CD4-positive, alpha-beta T cell (primary cell): ENCODE measurements at regions not wholly inside any gene's neighbourhood (a gene's known extent, or its start where the extent isn't known, plus 50 kb on each side); places are given as distances from the start of the nearest gene placed in this dataset.

Experiments
- ATAC-seq: fragments of 200-7000 bp; cut with Tn5 transposase; one replicate; pipeline ENCODE4 v1.10.0; 2022; ENCODE audit warnings: mild to moderate bottlenecking; ENCODE audit not compliant: poor library complexity
- CTCF ChIA-PET: fragments of 350-600 bp; sonication (Branson Sonifier 250); formaldehyde crosslinking; loops from one replicate; lab custom pipeline; 2021; ENCODE audit warnings: antibody characterized with exemption, inconsistent platforms; lab: Charles Lee
- POLR2A ChIA-PET: fragments of 350-600 bp; sonication (Branson Sonifier 250); formaldehyde crosslinking; loops from one replicate; lab custom pipeline; 2021; ENCODE audit warnings: antibody characterized with exemption, inconsistent platforms; lab: Charles Lee
- DNase-seq, 14 experiments: peaks; one replicate each; pipeline ENCODE4 v3.0.0-alpha.2; 2013 to 2020; ENCODE audit warnings: mixed read lengths in 2 of 14
- H3K27ac ChIP-seq, 2 donors: one replicate each; pipeline versions ENCODE4 v1.5.1 to v1.7.0; 2013; ENCODE audit warnings: low read length in 2 of 2, low read depth in 1 of 2, mild to moderate bottlenecking in 1 of 2
- H3K27me3 ChIP-seq, 2 experiments: 1 replicate in 1 of 2; 2 replicates in 1 of 2; pipeline versions ENCODE4 v1.6.1 to v1.7.0; 2013; ENCODE audit warnings: low read length in 2 of 2, control low read depth in 1 of 2, mild to moderate bottlenecking in 1 of 2, moderate library complexity in 1 of 2; ENCODE audit not compliant: insufficient read depth in 2 of 2, control insufficient read depth in 1 of 2
- H3K36me3 ChIP-seq: one replicate; pipeline ENCODE4 v1.6.1; 2013; ENCODE audit warnings: low read length, control low read depth; ENCODE audit not compliant: insufficient read depth
- H3K4me1 ChIP-seq: one replicate; pipeline ENCODE4 v1.6.1; 2013; ENCODE audit warnings: low read length, control low read depth; ENCODE audit not compliant: insufficient read depth
- H3K4me3 ChIP-seq: one replicate; pipeline ENCODE4 v1.5.1; 2013; ENCODE audit warnings: mild to moderate bottlenecking, low read length, moderate library complexity
- H3K9me3 ChIP-seq, 2 experiments: 1 replicate in 1 of 2; 2 replicates in 1 of 2; pipeline versions ENCODE4 v1.6.1 to v1.7.0; 2013; ENCODE audit warnings: low read length in 2 of 2, mild to moderate bottlenecking in 2 of 2, control low read depth in 1 of 2, moderate library complexity in 1 of 2; ENCODE audit not compliant: control insufficient read depth in 1 of 2, insufficient read depth in 1 of 2
- H3K27ac Mint-ChIP-seq: one replicate; pipeline ENCODE4 v1.8.0; 2020; ENCODE audit warnings: mixed read lengths
- H3K27me3 Mint-ChIP-seq: one replicate; pipeline ENCODE4 v1.8.0; 2021; ENCODE audit warnings: mixed read lengths
- H3K36me3 Mint-ChIP-seq: one replicate; pipeline ENCODE4 v1.8.0; 2021; ENCODE audit warnings: low read depth, mixed read lengths
- H3K4me1 Mint-ChIP-seq: one replicate; pipeline ENCODE4 v1.8.0; 2021; ENCODE audit warnings: low read depth, mixed read lengths
- H3K4me3 Mint-ChIP-seq: one replicate; pipeline ENCODE4 v1.8.0; 2020; ENCODE audit warnings: mild to moderate bottlenecking, mixed read lengths
- H3K9me3 Mint-ChIP-seq: one replicate; pipeline ENCODE4 v1.8.0; 2020; ENCODE audit warnings: mixed read lengths
- CTCF ChIP-seq: fragments of 200-600 bp; IDR thresholded peaks from one replicate; pipeline ENCODE4 v1.8.0; 2022; ENCODE audit warnings: antibody characterized with exemption, mild to moderate bottlenecking
- intact Hi-C, 2 experiments: fragments of 100-400 bp; cut with DNase I in 1 of 2; cut with micrococcal nuclease in 1 of 2; formaldehyde crosslinking; loops; one replicate each; pipeline versions ENCODE4 v1.15.1 to v1.9.0; 2023 to 2025; cut with DNase I, micrococcal nuclease

- Mint-ChIP-seq H3K36me3 (no peaks in the 10 kb centered on the region), H3K4me1 (no peaks in the 10 kb centered on the region), H3K9me3 (no peaks in the 10 kb centered on the region), H3K27ac (no peak overlapping the region), H3K27me3 (peaks cover 7% of the 10 kb centered on the region), H3K4me3 (no peak overlapping the region)
- H3K4me1 ChIP-seq, result no peaks in the 10 kb centered on the region
- intact Hi-C loops, result loop anchor here (1.0 to 10.0 kb wide), 5 partner anchors 171 to 581 kb away; no protein-coding TSS in a partner anchor
- H3K27ac ChIP-seq, result no peak overlapping the region
- H3K36me3 ChIP-seq, result no peaks in the 10 kb centered on the region
- ATAC-seq (peak; percentile 44), DNase-seq (peak in 3 of 14 experiments; percentile 13 to 37 (median 23))
- CTCF ChIA-PET, result no interaction called here
- no peaks in the 10 kb centered on the region for H3K27me3 ChIP-seq
- POLR2A ChIA-PET, result no interaction called here
- H3K4me3 ChIP-seq, result no peak overlapping the region
- TF ChIP-seq CTCF, result peak; percentile 45
- no peaks in the 10 kb centered on the region for H3K9me3 ChIP-seq
These were observed 100.8 kb upstream of the ATP5MC3 start for GRCh38 chr2:175282300-175282699.

GRCh38 chr2:175277772-175278171 is 96.3 kb upstream of the ATP5MC3 start:
- Mint-ChIP-seq H3K27ac (no peak overlapping the region), H3K4me3 (no peak overlapping the region), H3K4me1 (no peaks in the 10 kb centered on the region), H3K9me3 (no peaks in the 10 kb centered on the region), H3K36me3 (no peaks in the 10 kb centered on the region), H3K27me3 (peaks cover 5% of the 10 kb centered on the region)
- intact Hi-C loops, result no loop called here
- no peaks in the 10 kb centered on the region for H3K36me3 ChIP-seq
- TF ChIP-seq CTCF, result no peak
- DNase-seq (no peak), ATAC-seq (no peak)
- no peaks in the 10 kb centered on the region for H3K9me3 ChIP-seq
- H3K4me3 ChIP-seq, result no peak overlapping the region
- H3K27ac ChIP-seq, result no peak overlapping the region
- H3K27me3 ChIP-seq, result peaks cover 0 to 4% of the 10 kb centered on the region in 2 experiments
- CTCF ChIA-PET, result no interaction called here
- POLR2A ChIA-PET, result no interaction called here
- no peaks in the 10 kb centered on the region for H3K4me1 ChIP-seq

GRCh38 chr2:175275539-175275938 is 94.0 kb upstream of the ATP5MC3 start:
- Mint-ChIP-seq H3K27me3 (peaks cover 12% of the 10 kb centered on the region), H3K36me3 (no peaks in the 10 kb centered on the region), H3K27ac (no peak overlapping the region), H3K4me3 (no peak overlapping the region), H3K9me3 (no peaks in the 10 kb centered on the region), H3K4me1 (no peaks in the 10 kb centered on the region)
- CTCF ChIA-PET, result interaction anchor here (1.4 kb wide), 1 partner anchor 12 kb away, joined by 3 read pairs; no protein-coding TSS in a partner anchor
- TF ChIP-seq CTCF, result no peak
- Histone ChIP-seq H3K27me3 (peaks cover 0 to 11% of the 10 kb centered on the region in 2 experiments), H3K4me3 (no peak overlapping the region), H3K4me1 (no peaks in the 10 kb centered on the region), H3K36me3 (no peaks in the 10 kb centered on the region), H3K27ac (no peak overlapping the region), H3K9me3 (no peaks in the 10 kb centered on the region)
- intact Hi-C loops, result no loop called here
- DNase-seq, result no peak
- POLR2A ChIA-PET, result no interaction called here
- no peak for ATAC-seq
